Right ventricle myocardium inferior (tissue), 1 donor: ENCODE measurements at regions not wholly inside any gene's neighbourhood (a gene's known extent, or its start where the extent isn't known, plus 50 kb on each side); places are given as distances from the start of the nearest gene placed in this dataset.
A peak's percentile ranks its signal among the peaks of the same experiment; 100 is the strongest.

Experiments
- ATAC-seq: fragments of 200-7000 bp; cut with Tn5 transposase; one replicate; pipeline ENCODE4 v1.9.1; 2020; ENCODE audit warnings: mild to moderate bottlenecking, moderate library complexity
- DNase-seq: peaks from one replicate; pipeline ENCODE4 v3.0.0; 2021; ENCODE audit errors: missing footprints
- intact Hi-C: fragments of 100-400 bp; cut with DNase I; formaldehyde crosslinking; loops from one replicate; pipeline ENCODE4 v1.11.0; 2022
- donor health status: DM: no; HTN: yes; CAD: no; lungs with severe emphysema.

DNA sequence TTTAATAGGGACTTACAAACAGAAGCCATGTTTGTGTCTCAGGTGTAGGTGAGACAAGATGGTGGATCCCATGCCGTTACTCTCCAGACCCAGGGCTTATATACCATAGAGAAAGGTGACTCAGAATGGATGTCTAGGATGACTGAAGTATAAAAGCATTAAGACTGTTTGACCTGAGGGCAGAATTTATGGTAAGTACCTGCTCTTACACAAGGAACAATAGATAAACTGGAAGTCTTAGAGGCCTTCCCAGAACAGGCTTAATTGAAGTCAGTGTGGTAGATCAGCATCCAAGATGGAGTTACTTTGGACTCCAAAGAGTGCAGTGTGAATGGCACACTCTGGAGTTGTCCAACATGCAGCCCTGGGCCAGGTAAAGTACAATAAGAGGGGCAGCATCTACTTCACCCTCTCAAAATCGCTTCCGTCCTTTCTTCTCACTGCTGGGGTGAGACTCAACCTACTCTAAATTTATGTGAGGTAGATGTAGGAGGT is 387.0 kb upstream of the DDI1 start:
- ATAC-seq, result no peak
- intact Hi-C loops, result no loop called here
- DNase-seq, result no peak

DNA sequence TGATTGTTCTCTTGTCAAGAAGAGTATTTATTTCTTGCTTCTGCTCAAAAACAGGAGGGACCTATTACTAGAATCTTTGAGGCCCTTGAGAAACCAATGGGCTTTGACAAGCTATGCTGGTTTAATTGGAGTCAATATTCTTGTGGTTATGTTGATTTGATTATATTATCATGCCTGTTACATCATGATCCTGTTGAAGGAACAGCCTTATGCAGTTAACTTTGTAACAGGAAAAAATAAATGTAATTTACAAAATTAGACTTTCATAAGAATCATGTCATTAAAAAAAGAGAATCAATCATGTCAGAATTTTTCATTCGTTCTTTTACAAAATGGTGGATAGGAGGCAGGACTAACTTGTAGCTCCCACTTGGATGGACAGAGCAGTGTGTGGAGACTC is 386.1 kb upstream of the DDI1 start:
- no peak for DNase-seq
- ATAC-seq, result no peak
- intact Hi-C loops, result no loop called here

DNA sequence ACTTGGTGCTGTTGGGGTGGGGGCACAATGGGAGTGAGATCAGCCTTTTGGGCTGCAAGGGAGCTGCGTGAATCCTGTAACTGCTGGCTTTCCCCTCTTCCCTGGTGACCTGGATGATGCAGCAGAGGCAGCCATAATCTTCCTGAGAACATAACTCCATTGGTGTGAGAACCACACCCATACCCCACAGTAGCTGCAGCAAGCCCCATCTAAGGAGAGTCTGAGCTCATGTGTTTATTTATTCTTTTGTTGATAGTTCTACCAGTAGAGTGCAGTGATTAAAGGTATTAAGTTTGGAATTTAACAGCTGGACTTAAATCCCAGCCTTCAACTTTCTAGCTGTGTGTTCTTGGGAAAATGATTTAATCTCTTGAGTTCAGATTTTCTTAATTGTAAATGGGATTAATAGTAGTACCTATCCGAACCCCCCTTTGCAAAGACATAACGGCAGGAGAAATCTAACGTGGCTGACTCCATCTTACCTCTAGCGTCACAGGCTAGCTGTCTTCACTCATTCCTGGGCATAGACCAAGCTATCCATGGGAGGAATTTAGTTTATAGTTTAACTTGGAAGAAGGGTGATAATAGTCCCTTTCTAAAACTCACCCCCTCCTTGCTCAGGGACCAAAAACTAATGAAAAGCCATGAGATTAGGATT is 385.0 kb upstream of the DDI1 start:
- intact Hi-C loops, result no loop called here
- ATAC-seq, result no peak
- no peak for DNase-seq

DNA sequence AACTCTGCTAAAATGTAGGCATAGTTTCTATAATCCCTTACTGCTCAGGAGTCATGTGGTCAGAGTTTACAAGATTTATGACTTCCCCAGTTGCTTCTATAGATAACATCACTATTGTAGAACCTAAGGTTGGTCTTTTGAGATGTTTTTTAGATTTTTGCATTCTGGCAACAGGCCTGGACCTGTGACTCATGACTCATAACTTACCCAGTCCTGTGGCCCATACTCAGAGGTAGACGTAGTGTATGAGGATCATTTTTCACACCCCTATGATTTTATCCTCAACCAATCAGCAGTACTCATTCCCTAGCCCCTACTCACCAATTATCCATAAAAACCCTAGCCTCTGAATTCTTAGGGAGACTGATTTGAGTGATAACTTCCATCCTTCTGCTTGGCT is 384.4 kb upstream of the DDI1 start:
- intact Hi-C loops, result no loop called here
- ATAC-seq (no peak), DNase-seq (no peak)

DNA sequence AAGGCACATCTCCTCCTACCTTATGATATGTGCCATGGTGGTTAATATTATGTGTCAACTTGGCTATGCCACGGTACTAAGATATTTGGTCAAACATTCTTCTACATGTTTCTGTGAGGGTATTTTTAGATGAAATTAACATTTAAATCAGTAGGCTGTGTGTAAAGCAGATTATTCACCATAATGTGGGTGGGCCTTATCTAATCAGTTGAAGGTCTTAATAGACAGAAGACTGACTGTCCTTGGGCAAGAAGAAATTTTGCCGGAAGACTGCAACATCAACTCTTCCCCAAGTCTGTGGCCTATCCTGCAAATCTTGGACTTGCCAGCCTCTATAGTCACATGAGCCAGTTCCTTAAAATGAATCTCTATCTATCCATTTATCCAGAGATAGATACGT is 380.1 kb upstream of the DDI1 start:
- intact Hi-C loops, result no loop called here
- ATAC-seq (no peak), DNase-seq (no peak)

DNA sequence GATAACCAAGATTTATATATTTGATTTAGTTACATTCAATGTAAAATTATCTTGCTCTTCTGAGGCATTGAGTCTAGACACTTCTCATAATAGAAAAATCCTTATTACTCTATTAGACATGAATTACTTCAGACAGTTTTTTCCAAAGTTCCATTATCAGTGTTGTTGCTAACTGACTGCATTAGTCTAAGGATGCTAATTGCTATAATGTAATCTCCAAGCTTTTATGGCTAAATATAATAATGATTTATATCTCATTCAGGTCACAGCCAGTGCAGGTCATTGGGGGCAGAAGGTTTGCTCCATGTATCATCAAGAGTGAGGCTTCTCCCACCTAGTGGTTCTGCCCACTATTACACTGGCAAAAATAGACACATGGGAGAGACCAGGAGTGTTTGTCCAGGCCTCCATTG is 377.2 kb upstream of the DDI1 start:
- ATAC-seq, result no peak
- intact Hi-C loops, result no loop called here
- DNase-seq, result no peak

DNA sequence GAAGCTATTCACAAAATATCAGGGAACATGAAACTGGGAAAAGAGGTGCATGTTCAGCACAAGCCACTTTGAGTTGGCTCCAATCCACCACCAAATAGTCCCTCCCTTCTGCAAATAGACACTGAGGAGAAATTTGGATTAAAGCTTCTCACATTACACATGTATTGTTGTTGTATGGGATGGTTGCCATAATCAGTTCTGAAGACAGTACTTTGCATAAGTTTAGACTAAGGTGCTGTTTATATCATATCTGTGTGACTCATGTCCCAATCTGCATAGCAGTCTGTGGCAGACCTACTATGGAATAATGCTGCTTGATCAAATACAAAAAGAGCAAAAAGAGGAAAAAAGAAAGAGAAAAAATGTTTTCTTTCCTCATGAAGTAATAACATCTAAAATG is 376.7 kb upstream of the DDI1 start:
- DNase-seq (no peak), ATAC-seq (no peak)
- intact Hi-C loops, result no loop called here

DNA sequence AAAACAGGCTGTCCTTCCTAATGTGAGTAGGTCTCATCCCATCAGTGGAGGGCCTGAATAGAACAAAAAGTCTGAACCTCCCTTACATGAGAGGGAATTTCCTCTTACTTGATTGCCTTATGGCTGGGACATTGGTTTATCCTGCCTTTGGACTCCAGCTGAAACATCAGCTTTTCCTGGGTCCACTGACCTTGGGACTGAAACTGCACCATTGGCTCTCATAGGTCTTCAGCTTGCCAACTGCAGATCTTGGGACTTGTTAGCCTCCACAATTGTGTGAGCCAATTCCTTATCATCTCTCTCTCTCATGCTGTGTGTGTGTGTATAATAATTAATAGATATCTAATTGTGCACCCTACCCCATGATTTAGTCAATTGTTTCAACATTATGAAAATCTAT is 375.3 kb upstream of the DDI1 start:
- ATAC-seq (no peak), DNase-seq (no peak)
- intact Hi-C loops, result no loop called here

DNA sequence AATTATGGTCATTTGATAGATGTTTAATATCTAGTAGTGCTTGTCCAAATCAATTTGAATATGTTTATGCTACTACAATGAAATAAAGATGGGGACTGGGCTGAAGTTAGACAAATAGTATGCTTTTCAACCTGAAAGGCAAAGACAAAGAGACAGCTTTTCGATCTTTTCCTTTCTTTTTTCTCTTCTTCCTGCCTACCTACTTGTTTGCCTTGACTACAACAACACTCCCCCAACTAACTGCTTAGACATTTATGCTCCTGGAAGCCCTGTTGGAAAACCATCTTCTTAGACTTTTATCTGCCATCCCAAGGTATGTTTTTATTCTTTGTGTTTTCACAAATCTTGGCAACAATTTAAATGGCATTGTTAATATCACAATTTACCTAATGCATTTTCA is 374.4 kb upstream of the DDI1 start:
- DNase-seq (no peak), ATAC-seq (no peak)
- intact Hi-C loops, result no loop called here

DNA sequence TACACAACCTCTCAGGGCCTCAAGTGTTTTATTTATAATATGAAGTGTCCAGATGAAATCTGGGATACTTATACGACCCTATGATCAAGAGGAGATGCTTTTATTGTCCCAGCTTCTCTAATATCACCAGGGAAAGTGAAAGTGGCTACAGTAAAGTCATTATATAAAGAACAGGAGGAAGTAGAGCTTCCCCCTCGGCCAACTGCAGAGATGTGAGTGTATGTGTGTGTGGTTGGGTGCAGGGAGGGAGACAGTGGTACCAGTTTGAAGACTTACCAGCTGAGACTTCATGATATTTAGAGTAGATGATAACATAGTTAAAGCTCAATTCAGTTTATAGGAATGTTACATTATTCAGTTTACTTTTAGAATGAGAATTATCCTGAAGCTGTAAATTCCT is 373.6 kb upstream of the DDI1 start:
- no peak for ATAC-seq
- intact Hi-C loops, result no loop called here
- no peak for DNase-seq

DNA sequence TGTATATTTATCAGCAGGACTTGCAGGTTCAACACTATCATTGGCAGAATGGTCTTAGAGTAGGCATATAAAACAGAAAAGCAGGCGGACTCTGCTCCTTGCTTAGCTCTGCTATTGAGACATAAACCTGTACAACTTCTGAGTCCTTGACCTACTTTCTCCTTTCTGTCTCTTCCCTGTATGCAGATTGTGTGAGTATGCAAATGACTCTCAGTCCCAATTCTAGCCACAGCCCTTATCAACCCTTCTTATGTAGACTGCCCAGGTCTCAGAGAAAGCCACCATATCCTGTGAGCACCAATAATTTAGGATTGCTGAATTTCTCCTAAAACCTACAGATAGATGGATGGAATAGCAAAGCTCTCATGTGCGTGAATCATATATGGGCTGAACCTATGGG is 367.6 kb upstream of the DDI1 start:
- intact Hi-C loops, result no loop called here
- ATAC-seq, result no peak
- DNase-seq, result no peak

DNA sequence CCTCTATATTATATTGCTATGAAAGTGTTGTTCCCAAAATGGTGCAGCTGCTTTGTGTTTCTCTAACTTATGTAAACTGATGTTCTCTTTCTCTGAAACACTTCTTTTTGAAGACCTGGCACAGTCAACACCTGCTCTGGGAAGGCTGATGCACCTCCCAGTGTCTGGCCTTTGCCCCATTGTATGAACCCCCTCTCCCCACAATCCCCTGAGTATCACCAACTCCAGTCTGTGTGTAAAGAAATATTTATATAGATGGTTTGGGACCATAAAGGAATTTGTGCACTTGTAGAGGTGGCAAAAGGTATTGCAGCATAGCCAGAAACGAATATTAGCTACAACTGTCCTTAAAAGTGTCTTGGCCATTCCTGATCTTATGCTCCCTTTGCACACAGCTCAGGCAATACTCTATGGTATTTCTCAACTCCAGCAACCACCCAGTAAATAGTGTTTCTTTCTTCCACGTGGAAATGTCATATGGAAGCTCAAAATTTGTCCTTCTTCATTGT is 365.2 kb upstream of the DDI1 start:
- intact Hi-C loops, result no loop called here
- DNase-seq (no peak), ATAC-seq (no peak)

DNA sequence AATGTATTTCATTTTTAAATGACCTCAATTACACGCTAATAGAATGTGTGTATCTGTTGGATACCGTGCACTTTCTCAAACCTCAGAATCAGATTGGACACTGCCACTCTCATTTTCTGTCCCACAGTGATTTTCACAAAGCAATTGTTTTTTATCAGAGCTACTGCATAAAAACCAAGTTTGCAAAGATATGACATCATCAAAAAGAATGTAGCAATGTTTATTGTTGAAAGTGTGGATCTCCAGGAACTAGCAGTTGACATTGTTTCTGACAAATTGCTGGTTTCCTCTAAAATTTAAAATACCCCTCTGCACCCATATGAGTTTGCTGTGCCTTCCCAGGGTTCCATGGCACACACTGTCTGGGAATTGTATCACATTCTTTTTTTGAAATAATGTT is 362.7 kb upstream of the DDI1 start:
- intact Hi-C loops, result no loop called here

DNA sequence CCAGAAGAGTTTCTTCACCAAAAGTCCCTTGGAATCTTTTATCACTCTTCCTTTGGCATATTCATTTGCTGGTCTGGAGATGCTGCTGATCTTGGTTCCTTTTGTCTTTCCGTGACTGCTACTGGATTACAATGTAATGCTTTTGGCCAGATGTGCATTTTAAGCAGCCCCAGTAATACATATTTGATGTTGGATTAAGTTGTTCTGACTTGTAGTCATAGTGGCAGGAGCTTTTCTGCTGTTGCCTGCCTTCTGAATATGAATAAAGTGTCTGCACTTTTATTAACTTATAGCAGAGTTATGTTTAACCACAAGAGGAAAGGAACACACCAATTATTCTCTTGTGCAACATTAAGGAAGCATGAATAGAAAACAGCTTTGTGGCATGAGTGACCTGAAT is 360.0 kb upstream of the DDI1 start:
- DNase-seq, result no peak
- intact Hi-C loops, result no loop called here
- ATAC-seq, result no peak

More for the DNA sequence above, 362.7 kb upstream of the DDI1 start:
- no peak for ATAC-seq
- no peak for DNase-seq

DNA sequence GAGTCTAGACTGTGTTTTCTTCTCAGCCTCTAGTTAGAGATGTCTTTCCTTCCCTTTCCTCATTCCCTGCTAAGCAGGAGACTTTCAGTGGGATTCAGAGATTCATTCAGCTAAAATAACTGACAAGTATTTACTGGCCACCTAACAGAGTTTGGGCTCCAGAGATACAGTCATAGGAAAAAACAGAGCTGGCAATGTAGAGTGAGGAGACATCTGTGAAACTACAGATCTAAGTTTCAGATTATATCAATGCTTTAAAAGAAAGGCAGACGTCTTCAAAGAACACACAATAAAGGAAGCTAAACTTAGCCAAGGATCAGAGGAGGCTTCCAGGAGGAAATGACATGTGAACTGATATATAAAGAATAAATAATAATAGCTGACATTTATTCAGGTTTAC is 355.6 kb upstream of the DDI1 start:
- no peak for ATAC-seq
- intact Hi-C loops, result loop anchor here (10.0 kb wide), 1 partner anchor 244 kb away; no protein-coding TSS in a partner anchor
- no peak for DNase-seq

DNA sequence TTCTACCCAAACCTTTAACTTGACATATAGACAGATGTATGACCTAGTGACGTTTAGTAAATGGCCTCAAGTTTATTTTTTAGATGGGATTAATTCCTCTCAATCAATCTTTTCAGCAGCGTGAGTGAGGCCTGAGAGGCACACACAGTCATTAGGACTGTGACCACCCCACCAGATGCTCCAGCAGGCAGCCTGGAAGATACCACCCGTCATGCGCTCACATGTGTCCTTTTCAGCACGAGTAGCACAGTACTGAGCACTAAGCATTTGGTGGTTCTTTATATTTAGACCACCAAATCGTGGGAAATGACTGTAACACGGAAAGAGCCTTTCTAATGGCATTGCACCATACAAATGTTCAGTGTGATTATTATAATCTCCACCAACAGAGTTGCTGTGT is 354.6 kb upstream of the DDI1 start:
- intact Hi-C loops, result loop anchor here (2.0 to 10.0 kb wide), 2 partner anchors 243 to 469 kb away; no protein-coding TSS in a partner anchor
- ATAC-seq (no peak), DNase-seq (no peak)

DNA sequence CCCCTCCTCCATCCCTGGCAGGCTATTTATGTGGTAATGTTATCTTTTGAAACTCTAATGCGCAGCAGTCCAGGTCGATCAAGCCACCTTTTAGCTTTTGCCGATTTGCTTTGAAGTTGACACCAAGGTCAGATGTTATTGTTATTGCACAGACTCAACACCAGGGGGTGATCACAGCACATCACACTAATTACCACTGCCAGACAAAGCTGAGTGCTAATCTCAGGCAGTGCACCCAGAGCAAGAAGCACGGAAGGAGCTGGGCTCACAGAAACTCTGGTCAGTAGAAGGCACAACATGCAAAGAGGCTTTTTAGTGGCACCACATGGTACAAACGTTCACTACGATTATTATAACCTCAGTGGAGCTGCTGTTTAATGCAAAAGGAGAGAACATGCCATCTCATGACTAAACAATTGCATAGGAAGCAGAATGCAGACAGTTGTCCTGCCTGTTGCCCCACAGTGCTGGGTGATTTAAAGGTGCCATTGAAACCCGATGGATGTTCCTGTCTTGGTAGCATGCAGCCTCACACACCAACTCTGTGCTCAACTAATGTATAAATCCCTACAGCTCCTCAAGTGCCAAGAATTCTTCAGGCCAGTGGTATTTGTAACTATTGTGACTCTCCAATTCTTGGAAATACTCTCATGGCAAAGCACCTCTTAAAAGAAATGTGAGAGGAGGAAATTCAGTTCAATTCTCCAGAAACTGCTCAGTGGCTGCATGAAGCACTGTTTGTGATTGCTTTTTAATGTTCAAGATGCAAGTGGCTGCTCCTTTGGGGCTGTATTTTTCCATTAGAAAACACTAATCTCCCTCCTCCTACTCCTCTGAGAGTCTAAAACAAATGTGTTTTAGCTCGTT is 353.9 kb upstream of the DDI1 start:
- peak; percentile 55 for DNase-seq
- peak; percentile 96 for ATAC-seq
- intact Hi-C loops, result loop anchor here (2.0 to 10.0 kb wide), 2 partner anchors 242 to 468 kb away; no protein-coding TSS in a partner anchor

DNA sequence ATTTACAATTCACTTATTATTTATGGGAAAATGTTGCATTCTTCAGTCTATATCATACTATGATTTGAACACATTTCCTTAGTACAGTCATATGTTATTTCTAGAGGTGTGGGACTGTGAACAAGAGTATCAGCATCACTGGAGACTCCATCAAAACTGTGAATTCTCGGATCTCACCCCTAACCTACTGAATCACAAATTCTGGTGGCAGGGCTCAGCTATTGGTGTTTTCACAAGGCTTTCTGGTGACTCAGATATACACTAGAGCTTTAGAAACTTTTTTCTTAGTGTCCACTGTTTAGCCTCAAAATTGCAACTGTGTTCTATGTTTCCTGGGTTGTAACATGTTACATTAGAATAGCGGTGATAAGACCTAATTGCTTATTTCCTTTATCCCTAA is 352.9 kb upstream of the DDI1 start:
- DNase-seq (no peak), ATAC-seq (no peak)
- intact Hi-C loops, result loop anchor here (2.0 to 10.0 kb wide), 2 partner anchors 241 to 467 kb away; no protein-coding TSS in a partner anchor

DNA sequence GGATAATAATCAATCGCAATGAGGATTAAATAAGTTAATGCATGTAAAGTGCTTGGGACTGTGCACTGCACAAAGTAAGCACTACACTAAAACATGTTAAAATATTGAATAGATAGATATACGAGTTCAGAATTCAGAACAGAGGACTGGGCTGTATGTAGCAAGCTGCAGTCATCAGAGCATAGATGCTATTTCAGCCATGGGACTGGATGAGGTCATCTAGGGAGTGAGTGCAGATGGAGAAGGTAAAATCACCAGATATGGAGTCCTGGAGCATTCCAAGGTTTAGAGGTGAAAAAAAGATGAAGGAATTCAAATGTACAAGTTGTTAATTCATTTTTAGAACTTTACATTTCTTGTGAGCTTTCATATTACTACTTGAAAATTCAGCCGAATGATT is 347.5 kb upstream of the DDI1 start:
- ATAC-seq (no peak), DNase-seq (no peak)
- intact Hi-C loops, result loop anchor here (10.0 kb wide), 1 partner anchor 236 kb away; no protein-coding TSS in a partner anchor

DNA sequence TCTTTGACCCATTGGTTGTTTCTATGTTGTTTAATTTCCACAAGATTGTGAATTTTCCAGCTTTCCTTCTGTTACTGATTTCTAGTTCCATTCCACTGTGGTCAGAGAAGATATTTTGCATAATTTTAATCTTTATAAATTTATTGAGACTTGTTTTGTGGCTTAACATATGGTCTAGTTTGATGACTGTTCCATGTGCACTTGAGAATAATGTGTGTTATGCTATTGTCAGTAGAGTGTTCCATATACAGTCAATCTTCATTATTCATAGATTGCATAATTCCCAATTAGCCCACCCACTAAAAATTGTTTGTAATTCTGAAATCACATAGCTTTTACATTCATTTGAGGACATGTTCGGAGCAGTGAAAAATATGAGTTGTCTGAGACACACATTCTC is 346.1 kb upstream of the DDI1 start:
- intact Hi-C loops, result no loop called here
- DNase-seq, result no peak
- no peak for ATAC-seq
